ENCODE measurements at regions not wholly inside any gene's neighbourhood (a gene's known extent, or its start where the extent isn't known, plus 50 kb on each side); places are given as distances from the start of the nearest gene placed in this dataset.

GRCh38 chr18:72638376-72638775 is 94.2 kb upstream of the CBLN2 start:
- no peak overlapping the region for H3K9ac ChIP-seq (ENCODE audit: low read length)
- no peaks in the 10 kb centered on the region for H3K36me3 ChIP-seq (ENCODE audit: control insufficient read depth, low read depth, low read length)
- no peak overlapping the region for H3K27ac ChIP-seq (ENCODE audit: low read length)
- H3K4me1 ChIP-seq (ENCODE audit: control insufficient read depth, low read depth, low read length): no peaks in the 10 kb centered on the region
- no peaks in the 10 kb centered on the region for H3K27me3 ChIP-seq (ENCODE audit: control insufficient read depth, insufficient read depth, low read length)
- H3K4me3 ChIP-seq (ENCODE audit: low read length): no peak overlapping the region
- peaks cover 22% of the 10 kb centered on the region for H3K9me3 ChIP-seq (ENCODE audit: control insufficient read depth, low read depth, low read length)

GRCh38 chr18:72637721-72638120 is 93.6 kb upstream of the CBLN2 start:
- no peak overlapping the region for H3K27ac ChIP-seq (ENCODE audit: low read length)
- peaks cover 22% of the 10 kb centered on the region for H3K9me3 ChIP-seq (ENCODE audit: control insufficient read depth, low read depth, low read length)
- H3K36me3 ChIP-seq (ENCODE audit: control insufficient read depth, low read depth, low read length): no peaks in the 10 kb centered on the region
- no peak overlapping the region for H3K4me3 ChIP-seq (ENCODE audit: low read length)
- H3K4me1 ChIP-seq (ENCODE audit: control insufficient read depth, low read depth, low read length): no peaks in the 10 kb centered on the region
- no peak overlapping the region for H3K9ac ChIP-seq (ENCODE audit: low read length)
- no peaks in the 10 kb centered on the region for H3K27me3 ChIP-seq (ENCODE audit: control insufficient read depth, insufficient read depth, low read length)

- H3K9ac ChIP-seq (ENCODE audit: low read length): no peak overlapping the region
- peaks cover 22% of the 10 kb centered on the region for H3K9me3 ChIP-seq (ENCODE audit: control insufficient read depth, low read depth, low read length)
- no peak overlapping the region for H3K27ac ChIP-seq (ENCODE audit: low read length)
- no peaks in the 10 kb centered on the region for H3K4me1 ChIP-seq (ENCODE audit: control insufficient read depth, low read depth, low read length)
- H3K36me3 ChIP-seq (ENCODE audit: control insufficient read depth, low read depth, low read length): no peaks in the 10 kb centered on the region
- no peak overlapping the region for H3K4me3 ChIP-seq (ENCODE audit: low read length)
- H3K27me3 ChIP-seq (ENCODE audit: control insufficient read depth, insufficient read depth, low read length): no peaks in the 10 kb centered on the region
Observed at GRCh38 chr18:72637299-72637698, 93.2 kb upstream of the CBLN2 start.

GRCh38 chr18:72636611-72637010 is 92.5 kb upstream of the CBLN2 start:
- Histone ChIP-seq H3K9me3 (ENCODE audit: control insufficient read depth, low read depth, low read length) (peaks cover 22% of the 10 kb centered on the region), H3K36me3 (ENCODE audit: control insufficient read depth, low read depth, low read length) (no peaks in the 10 kb centered on the region), H3K27me3 (ENCODE audit: control insufficient read depth, insufficient read depth, low read length) (no peaks in the 10 kb centered on the region), H3K27ac (ENCODE audit: low read length) (no peak overlapping the region), H3K4me1 (ENCODE audit: control insufficient read depth, low read depth, low read length) (no peaks in the 10 kb centered on the region), H3K9ac (ENCODE audit: low read length) (no peak overlapping the region), H3K4me3 (ENCODE audit: low read length) (no peak overlapping the region)

- Histone ChIP-seq H3K9ac (ENCODE audit: low read length) (no peak overlapping the region), H3K27me3 (ENCODE audit: control insufficient read depth, insufficient read depth, low read length) (no peaks in the 10 kb centered on the region), H3K27ac (ENCODE audit: low read length) (no peak overlapping the region), H3K4me3 (ENCODE audit: low read length) (no peak overlapping the region), H3K36me3 (ENCODE audit: control insufficient read depth, low read depth, low read length) (no peaks in the 10 kb centered on the region), H3K9me3 (ENCODE audit: control insufficient read depth, low read depth, low read length) (peaks cover 17% of the 10 kb centered on the region), H3K4me1 (ENCODE audit: control insufficient read depth, low read depth, low read length) (no peaks in the 10 kb centered on the region)
Observed at GRCh38 chr18:72634500-72634899, 90.4 kb upstream of the CBLN2 start.

- H3K4me3 ChIP-seq (ENCODE audit: low read length): no peak overlapping the region
- H3K9me3 ChIP-seq (ENCODE audit: control insufficient read depth, low read depth, low read length): peaks cover 6% of the 10 kb centered on the region
- H3K9ac ChIP-seq (ENCODE audit: low read length): no peak overlapping the region
- H3K27ac ChIP-seq (ENCODE audit: low read length): no peak overlapping the region
- H3K36me3 ChIP-seq (ENCODE audit: control insufficient read depth, low read depth, low read length): no peaks in the 10 kb centered on the region
- no peaks in the 10 kb centered on the region for H3K27me3 ChIP-seq (ENCODE audit: control insufficient read depth, insufficient read depth, low read length)
- no peaks in the 10 kb centered on the region for H3K4me1 ChIP-seq (ENCODE audit: control insufficient read depth, low read depth, low read length)
Observed at GRCh38 chr18:72630991-72631390, 86.8 kb upstream of the CBLN2 start.

- Histone ChIP-seq H3K27ac (ENCODE audit: low read length) (no peak overlapping the region), H3K9ac (ENCODE audit: low read length) (no peak overlapping the region), H3K4me3 (ENCODE audit: low read length) (no peak overlapping the region), H3K9me3 (ENCODE audit: control insufficient read depth, low read depth, low read length) (peaks cover 5% of the 10 kb centered on the region), H3K4me1 (ENCODE audit: control insufficient read depth, low read depth, low read length) (no peaks in the 10 kb centered on the region), H3K27me3 (ENCODE audit: control insufficient read depth, insufficient read depth, low read length) (no peaks in the 10 kb centered on the region), H3K36me3 (ENCODE audit: control insufficient read depth, low read depth, low read length) (no peaks in the 10 kb centered on the region)
Observed at GRCh38 chr18:72623444-72623843, 79.3 kb upstream of the CBLN2 start.

- Histone ChIP-seq H3K9ac (ENCODE audit: low read length) (no peak overlapping the region), H3K9me3 (ENCODE audit: control insufficient read depth, low read depth, low read length) (peaks cover 3% of the 10 kb centered on the region), H3K4me3 (ENCODE audit: low read length) (no peak overlapping the region), H3K4me1 (ENCODE audit: control insufficient read depth, low read depth, low read length) (no peaks in the 10 kb centered on the region), H3K36me3 (ENCODE audit: control insufficient read depth, low read depth, low read length) (no peaks in the 10 kb centered on the region), H3K27me3 (ENCODE audit: control insufficient read depth, insufficient read depth, low read length) (no peaks in the 10 kb centered on the region), H3K27ac (ENCODE audit: low read length) (no peak overlapping the region)
Observed at GRCh38 chr18:72613534-72613930, 69.4 kb upstream of the CBLN2 start.

- Histone ChIP-seq H3K27me3 (ENCODE audit: control insufficient read depth, insufficient read depth, low read length) (no peaks in the 10 kb centered on the region), H3K36me3 (ENCODE audit: control insufficient read depth, low read depth, low read length) (no peaks in the 10 kb centered on the region), H3K27ac (ENCODE audit: low read length) (no peak overlapping the region), H3K9ac (ENCODE audit: low read length) (no peak overlapping the region), H3K9me3 (ENCODE audit: control insufficient read depth, low read depth, low read length) (peaks cover 3% of the 10 kb centered on the region), H3K4me1 (ENCODE audit: control insufficient read depth, low read depth, low read length) (no peaks in the 10 kb centered on the region), H3K4me3 (ENCODE audit: low read length) (no peak overlapping the region)
Observed at GRCh38 chr18:72612894-72613533, 68.9 kb upstream of the CBLN2 start.

- Histone ChIP-seq H3K4me3 (ENCODE audit: low read length) (no peak overlapping the region), H3K36me3 (ENCODE audit: control insufficient read depth, low read depth, low read length) (no peaks in the 10 kb centered on the region), H3K27ac (ENCODE audit: low read length) (no peak overlapping the region), H3K4me1 (ENCODE audit: control insufficient read depth, low read depth, low read length) (no peaks in the 10 kb centered on the region), H3K9me3 (ENCODE audit: control insufficient read depth, low read depth, low read length) (peaks cover 13% of the 10 kb centered on the region), H3K27me3 (ENCODE audit: control insufficient read depth, insufficient read depth, low read length) (no peaks in the 10 kb centered on the region), H3K9ac (ENCODE audit: low read length) (no peak overlapping the region)
Observed at GRCh38 chr18:72605376-72605775, 61.2 kb upstream of the CBLN2 start.

GRCh38 chr18:72601944-72602343 is 57.8 kb upstream of the CBLN2 start:
- Histone ChIP-seq H3K9ac (ENCODE audit: low read length) (no peak overlapping the region), H3K27ac (ENCODE audit: low read length) (no peak overlapping the region), H3K36me3 (ENCODE audit: control insufficient read depth, low read depth, low read length) (no peaks in the 10 kb centered on the region), H3K27me3 (ENCODE audit: control insufficient read depth, insufficient read depth, low read length) (no peaks in the 10 kb centered on the region), H3K9me3 (ENCODE audit: control insufficient read depth, low read depth, low read length) (peaks cover 14% of the 10 kb centered on the region), H3K4me3 (ENCODE audit: low read length) (no peak overlapping the region), H3K4me1 (ENCODE audit: control insufficient read depth, low read depth, low read length) (no peaks in the 10 kb centered on the region)

GRCh38 chr18:72601481-72601880 is 57.3 kb upstream of the CBLN2 start:
- Histone ChIP-seq H3K4me3 (ENCODE audit: low read length) (no peak overlapping the region), H3K9ac (ENCODE audit: low read length) (no peak overlapping the region), H3K36me3 (ENCODE audit: control insufficient read depth, low read depth, low read length) (no peaks in the 10 kb centered on the region), H3K27ac (ENCODE audit: low read length) (no peak overlapping the region), H3K27me3 (ENCODE audit: control insufficient read depth, insufficient read depth, low read length) (no peaks in the 10 kb centered on the region), H3K9me3 (ENCODE audit: control insufficient read depth, low read depth, low read length) (peaks cover 18% of the 10 kb centered on the region), H3K4me1 (ENCODE audit: control insufficient read depth, low read depth, low read length) (no peaks in the 10 kb centered on the region)
